GM10266 (cell line): ENCODE measurements at regions not wholly inside any gene's neighbourhood (a gene's known extent, or its start where the extent isn't known, plus 50 kb on each side); places are given as distances from the start of the nearest gene placed in this dataset.

ENCODE experiments used
- DNase-seq: peaks from one replicate; pipeline ENCODE4 v3.0.0; 2012; ENCODE audit errors: extremely low spot score
- TF ChIP-seq, protein P1 (sequence below): IDR thresholded peaks from 2 replicates; pipeline ENCODE4 v1.5.1; 2012; ENCODE audit warnings: mild to moderate bottlenecking, low read depth; ENCODE audit not compliant: control insufficient read depth, insufficient read depth; ENCODE audit errors: missing control alignments

GRCh38 chr4:38236003-38236402 lies 275.8 kb downstream of the PTTG2 start:
- DNase-seq: no peak
- TF ChIP-seq, protein P1, sequence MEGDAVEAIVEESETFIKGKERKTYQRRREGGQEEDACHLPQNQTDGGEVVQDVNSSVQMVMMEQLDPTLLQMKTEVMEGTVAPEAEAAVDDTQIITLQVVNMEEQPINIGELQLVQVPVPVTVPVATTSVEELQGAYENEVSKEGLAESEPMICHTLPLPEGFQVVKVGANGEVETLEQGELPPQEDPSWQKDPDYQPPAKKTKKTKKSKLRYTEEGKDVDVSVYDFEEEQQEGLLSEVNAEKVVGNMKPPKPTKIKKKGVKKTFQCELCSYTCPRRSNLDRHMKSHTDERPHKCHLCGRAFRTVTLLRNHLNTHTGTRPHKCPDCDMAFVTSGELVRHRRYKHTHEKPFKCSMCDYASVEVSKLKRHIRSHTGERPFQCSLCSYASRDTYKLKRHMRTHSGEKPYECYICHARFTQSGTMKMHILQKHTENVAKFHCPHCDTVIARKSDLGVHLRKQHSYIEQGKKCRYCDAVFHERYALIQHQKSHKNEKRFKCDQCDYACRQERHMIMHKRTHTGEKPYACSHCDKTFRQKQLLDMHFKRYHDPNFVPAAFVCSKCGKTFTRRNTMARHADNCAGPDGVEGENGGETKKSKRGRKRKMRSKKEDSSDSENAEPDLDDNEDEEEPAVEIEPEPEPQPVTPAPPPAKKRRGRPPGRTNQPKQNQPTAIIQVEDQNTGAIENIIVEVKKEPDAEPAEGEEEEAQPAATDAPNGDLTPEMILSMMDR: no peak

DNA sequence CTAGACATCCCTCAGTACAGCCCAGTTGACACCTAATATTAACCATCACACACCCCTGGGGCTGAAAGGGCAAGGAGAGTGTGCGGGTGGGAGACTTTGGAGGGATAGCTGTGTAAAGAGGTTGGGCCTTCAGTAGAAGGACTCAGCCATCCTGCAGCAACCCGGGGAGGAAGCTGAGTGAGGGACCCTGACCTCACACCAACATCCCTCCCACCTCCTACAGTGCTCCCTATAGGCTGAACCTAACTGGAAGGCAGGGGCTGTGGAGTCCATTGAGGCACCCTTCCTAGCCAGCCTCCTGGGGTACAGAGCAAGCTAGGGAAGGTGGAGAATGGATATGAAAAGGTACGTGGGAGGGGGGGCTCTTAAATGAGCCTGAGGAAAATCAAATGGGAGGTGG lies 276.3 kb downstream of the PTTG2 start:
- DNase-seq: no peak
- TF ChIP-seq, protein P1: no peak

- TF ChIP-seq, protein P1: no peak
- no peak for DNase-seq
These were observed 276.9 kb downstream of the PTTG2 start for GRCh38 chr4:38237139-38237538.

GRCh38 chr4:38241541-38241940 lies 281.3 kb downstream of the PTTG2 start:
- TF ChIP-seq, protein P1: no peak
- no peak for DNase-seq

DNA sequence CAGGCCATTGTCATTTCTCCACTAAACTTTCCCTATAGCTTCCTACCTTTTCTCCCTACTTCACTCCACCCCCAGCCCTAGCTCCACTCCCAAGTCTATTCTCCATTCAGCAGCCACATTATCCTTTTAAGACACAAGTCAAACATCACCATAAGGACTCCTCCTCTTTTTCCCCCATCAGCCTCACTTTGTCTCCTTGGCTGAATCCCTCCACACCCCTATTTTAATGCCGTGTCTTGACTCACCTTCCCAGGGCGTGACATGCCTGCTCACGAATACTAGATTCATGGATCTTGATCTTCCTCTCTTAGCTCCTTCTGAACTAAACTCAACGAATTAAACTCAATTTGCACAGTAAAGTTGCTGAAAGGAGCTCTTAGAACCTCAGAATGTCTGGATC lies 281.9 kb downstream of the PTTG2 start:
- TF ChIP-seq, protein P1: no peak
- DNase-seq: no peak

- TF ChIP-seq, protein P1: no peak
These were observed 282.7 kb downstream of the PTTG2 start for GRCh38 chr4:38242822-38243387.

GRCh38 chr4:38243388-38244053 lies 283.3 kb downstream of the PTTG2 start:
- no peak for DNase-seq

More at GRCh38 chr4:38242822-38243387, 282.7 kb downstream of the PTTG2 start:
- no peak for DNase-seq

More at GRCh38 chr4:38243388-38244053, 283.3 kb downstream of the PTTG2 start:
- TF ChIP-seq, protein P1: no peak
